ENCODE measurements at regions not wholly inside any gene's neighbourhood (a gene's known extent, or its start where the extent isn't known, plus 50 kb on each side); places are given as distances from the start of the nearest gene placed in this dataset.

- peak; percentile 65 for DNase-seq
- H3K27me3 ChIP-seq (ENCODE audit: control insufficient read depth, insufficient read depth, low read length) = peaks cover 3% of the 10 kb centered on the region; the same call in 1 of the 2 replicates
- no peak overlapping the region for H3K4ac ChIP-seq (ENCODE audit: low read depth, low read length)
- H3K27ac ChIP-seq (ENCODE audit: insufficient read depth, low read length) = no peak overlapping the region
- WGBS, 2 experiments (ENCODE audit: extremely low coverage in 2 of 2, insufficient read length in 1 of 2) = 100% methylated on average over 1 of the region's 5 CpGs; no CpG with 5 or more reads in 1 of the 2 experiments
- no peak overlapping the region for H3K9ac ChIP-seq (ENCODE audit: low read depth, low read length)
- peak overlapping the region; percentile 58; the same call in 1 of the 2 replicates for H3K4me2 ChIP-seq (ENCODE audit: low read depth, low read length)
- H4K5ac ChIP-seq (ENCODE audit: low read depth, low read length) = no peak overlapping the region
- no peaks in the 10 kb centered on the region for H3K9me1 ChIP-seq (ENCODE audit: insufficient read depth, low read length)
- ATAC-seq (ENCODE audit: low read depth) = peak; percentile 55
- no peak overlapping the region for H4K91ac ChIP-seq (ENCODE audit: insufficient read depth, low read depth, low read length)
- no peaks in the 10 kb centered on the region for H3K36me3 ChIP-seq (ENCODE audit: control insufficient read depth, insufficient read depth, low read length)
- H2AK9ac ChIP-seq (replicated peaks; ENCODE audit: low read depth, low read length, poor library complexity) = no peak overlapping the region
- no peak overlapping the region for H2BK15ac ChIP-seq (ENCODE audit: low read depth, low read length)
- TF ChIP-seq MAZ (IDR thresholded peaks at IDR 0.05; ENCODE audit: borderline replicate concordance, low read depth, low read length) (no peak), POLR2A (IDR thresholded peaks at IDR 0.05; ENCODE audit: low read depth, low read length) (no peak), CHD1 (IDR thresholded peaks at IDR 0.05; ENCODE audit: low read depth, low read length) (no peak)
- H3K14ac ChIP-seq (replicated peaks; ENCODE audit: low read depth, low read length) = no peak overlapping the region
- H3K18ac ChIP-seq (ENCODE audit: low read depth, low read length) = no peak overlapping the region
- no TSS peak for BruUV-seq (replicated peaks)
- no peaks in the 10 kb centered on the region for H3K79me1 ChIP-seq (ENCODE audit: low read depth in 1 of 2, low read length in 2 of 2)
- no peak overlapping the region for H3K56ac ChIP-seq (ENCODE audit: extremely low read depth, insufficient read depth, low read length)
- H4K8ac ChIP-seq (ENCODE audit: low read depth in 2 of 2, low read length in 2 of 2) = no peak overlapping the region
- H3K4me3 ChIP-seq (ENCODE audit: insufficient read depth, low read depth, low read length) = no peak overlapping the region
- no peak overlapping the region for H2AK5ac ChIP-seq (ENCODE audit: low read depth, low read length)
- intact Hi-C loops (cut with micrococcal nuclease) (loop anchor here (5.0 kb wide), 1 partner anchor 1035 kb away; no protein-coding TSS in a partner anchor), in situ Hi-C loops (cut with MboI; ENCODE audit: low sequenced_read_pairs) (no loop called here), dilution Hi-C loops (cut with HindIII; ENCODE audit: low sequenced_read_pairs, unreplicated experiment) (no loop called here)
- no peaks in the 10 kb centered on the region for H4K20me1 ChIP-seq (ENCODE audit: insufficient read depth, low read length)
- H3K4me1 ChIP-seq (ENCODE audit: control insufficient read depth, insufficient read depth, low read length) = peaks cover 2% of the 10 kb centered on the region; the same call in 1 of the 2 replicates
- ChIA-PET POLR2A (ENCODE audit: unreplicated experiment) (no interaction called here), CTCF (interaction anchor here (3.2 kb wide), 1 partner anchor 68 kb away, joined by 16 read pairs; no protein-coding TSS in a partner anchor)
- H3K9me3 ChIP-seq (ENCODE audit: control insufficient read depth, insufficient read depth, low read length) = no peaks in the 10 kb centered on the region
- no peak overlapping the region for H3K23ac ChIP-seq (ENCODE audit: low read depth, low read length)
- peak overlapping the region; percentile 26; the same call in 1 of the 2 replicates for H2BK120ac ChIP-seq (ENCODE audit: low read depth, low read length)
- H2AFZ ChIP-seq (replicated peaks; ENCODE audit: low read length, poor library complexity) = peak overlapping the region; percentile 25
- no peak overlapping the region for H2BK20ac ChIP-seq (ENCODE audit: low read depth, low read length)
- no peak overlapping the region for H2BK5ac ChIP-seq (ENCODE audit: low read depth, low read length, poor library complexity, severe bottlenecking)
Observed at GRCh38 chr5:160507221-160507721, 85.6 kb downstream of the PTTG1 start.

Measured in IMR-90 (cell line).